Right lobe of liver (tissue), 4 donors: ENCODE measurements at regions not wholly inside any gene's neighbourhood (a gene's known extent, or its start where the extent isn't known, plus 50 kb on each side); places are given as distances from the start of the nearest gene placed in this dataset.

Experiments
- CTCF ChIP-seq, 4 donors: fragments of 200-600 bp in 3 of 4; fragments of 450-650 bp in 1 of 4; IDR thresholded peaks; one replicate each; pipeline versions ENCODE4 v1.5.1 to v1.8.0; 2016 to 2022; ENCODE audit warnings: antibody characterized with exemption in 4 of 4, mild to moderate bottlenecking in 2 of 4
- POLR2A ChIP-seq: fragments of 450-650 bp; IDR thresholded peaks from one replicate; pipeline ENCODE4 v1.6.1; 2017; ENCODE audit warnings: antibody characterized with exemption, mild to moderate bottlenecking
- donor health status: DM: no; HTN: no; CAD: no.
- donor health status: DM: no; HTN: no; CAD: no.
- donor health status: DM: no; HTN: yes; CAD: no.

GRCh38 chr14:44741431-44741830, 220.3 kb downstream of the KLHL28 start:
- TF ChIP-seq POLR2A (no peak), CTCF (IDR thresholded peaks at IDR 0.05) (no peak)
